Neural cell (in vitro differentiated cells): ENCODE measurements at regions not wholly inside any gene's neighbourhood (a gene's known extent, or its start where the extent isn't known, plus 50 kb on each side); places are given as distances from the start of the nearest gene placed in this dataset.

Experiments used
- CTCF ChIP-seq: fragments of 450-650 bp; IDR thresholded peaks from 2 replicates; pipeline ENCODE4 v1.5.1; 2014; ENCODE audit warnings: antibody characterized with exemption, mild to moderate bottlenecking, moderate library complexity; ENCODE audit not compliant: poor library complexity, severe bottlenecking
- EP300 ChIP-seq: fragments of 450-650 bp; conservative IDR thresholded peaks from 2 replicates; pipeline ENCODE4 v1.6.1; 2014; ENCODE audit warnings: antibody characterized with exemption, mild to moderate bottlenecking, moderate library complexity; ENCODE audit not compliant: poor library complexity, severe bottlenecking
- EZH2 ChIP-seq: fragments of 200-600, 300-800 bp; shearing (Covaris generic), sonication (generic); IDR thresholded peaks from 2 replicates; pipeline ENCODE4 v1.6.1; 2014; ENCODE audit warnings: antibody characterized with exemption, low read length, borderline replicate concordance, mild to moderate bottlenecking; ENCODE audit not compliant: insufficient read depth, poor library complexity, severe bottlenecking
- POLR2AphosphoS5 ChIP-seq: IDR thresholded peaks from 2 replicates; pipeline ENCODE4 v1.6.1; 2012
- REST ChIP-seq: IDR thresholded peaks from 2 replicates; pipeline ENCODE4 v1.6.1; 2012; ENCODE audit warnings: borderline replicate concordance
- SMC3 ChIP-seq: fragments of 450-650 bp; conservative IDR thresholded peaks from 2 replicates; pipeline ENCODE4 v1.6.1; 2014; ENCODE audit warnings: antibody characterized with exemption, mild to moderate bottlenecking, moderate library complexity; ENCODE audit not compliant: poor library complexity
- TAF1 ChIP-seq: IDR thresholded peaks from 2 replicates; pipeline ENCODE4 v1.6.1; 2012; ENCODE audit warnings: low read depth

DNA sequence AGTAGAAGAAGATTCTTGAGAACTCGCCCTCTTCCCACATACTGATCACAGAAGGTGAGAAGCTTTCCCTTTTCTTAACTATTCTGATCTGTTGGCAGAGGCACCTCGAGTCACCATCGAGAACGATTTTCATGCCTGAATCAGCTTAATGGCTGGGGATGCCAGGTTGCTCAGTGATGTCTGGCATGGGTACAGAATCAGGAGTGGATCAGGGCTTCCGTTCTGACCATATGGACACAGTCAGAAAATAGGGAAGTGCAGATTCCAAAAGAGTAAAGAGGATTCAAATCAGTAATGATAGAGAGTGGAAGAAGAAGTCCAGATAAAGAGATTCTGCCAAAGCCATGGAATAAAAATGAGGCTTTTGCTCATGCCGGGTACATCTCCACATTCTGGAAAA, 52.0 kb upstream of the GRB10 start:
- TF ChIP-seq POLR2AphosphoS5 (no peak), CTCF (no peak), EZH2 (no peak), EP300 (no peak), REST (no peak), TAF1 (no peak), SMC3 (no peak)
